HG02981 (cell line): ENCODE measurements at regions not wholly inside any gene's neighbourhood (a gene's known extent, or its start where the extent isn't known, plus 50 kb on each side); places are given as distances from the start of the nearest gene placed in this dataset.

ENCODE experiments used
- ATAC-seq: cut with Tn5 transposase; IDR thresholded peaks from one replicate; pipeline ENCODE4 v1.9.1; 2021; ENCODE audit warnings: mild to moderate bottlenecking, moderate library complexity; ENCODE audit not compliant: unreplicated experiment

GRCh38 chr22:27213294-27213693 lies 555.9 kb downstream of the MIAT start:
- no peak for ATAC-seq

- ATAC-seq: no peak
Observed at GRCh38 chr22:27213766-27214581, 556.6 kb downstream of the MIAT start.

DNA sequence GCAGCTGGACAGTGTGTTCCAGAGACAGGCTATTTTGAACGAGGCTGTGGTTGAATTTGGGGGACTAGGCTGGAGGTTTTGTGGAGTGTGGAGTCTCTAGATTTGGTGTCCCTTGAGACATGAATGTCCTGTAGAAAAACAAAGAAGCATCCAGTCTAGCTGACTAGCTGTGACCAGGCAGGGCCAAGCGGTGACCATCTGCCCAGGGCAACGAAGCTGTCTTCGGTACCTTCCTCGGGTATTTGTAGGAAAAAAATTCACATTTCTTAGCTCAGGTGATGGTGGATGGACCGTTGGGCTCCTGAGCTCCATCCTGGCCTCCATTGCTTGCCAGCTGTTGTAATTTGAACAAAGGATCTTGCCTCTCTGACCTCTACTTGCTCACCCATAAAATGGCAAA lies 557.3 kb downstream of the MIAT start:
- no peak for ATAC-seq

DNA sequence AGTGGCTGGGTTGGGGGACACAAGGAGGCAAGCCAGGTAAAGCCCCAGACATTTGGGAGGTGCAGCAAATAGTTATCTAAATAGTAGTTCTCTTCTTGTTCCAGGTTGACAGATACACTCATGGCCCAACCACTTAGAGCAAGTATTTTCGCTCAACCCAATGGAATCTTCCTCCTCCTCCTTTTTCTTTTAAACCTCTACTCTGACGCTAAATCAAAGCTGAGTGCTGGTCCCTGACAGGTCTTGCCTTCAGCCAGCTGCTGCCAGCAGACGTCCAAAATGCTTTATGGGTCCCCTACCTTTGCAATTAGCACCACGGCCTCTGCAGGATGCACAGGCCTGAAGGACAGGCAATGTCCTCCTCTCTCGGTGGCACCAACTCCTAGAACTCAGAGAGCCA lies 558.5 kb downstream of the MIAT start:
- ATAC-seq: no peak

DNA sequence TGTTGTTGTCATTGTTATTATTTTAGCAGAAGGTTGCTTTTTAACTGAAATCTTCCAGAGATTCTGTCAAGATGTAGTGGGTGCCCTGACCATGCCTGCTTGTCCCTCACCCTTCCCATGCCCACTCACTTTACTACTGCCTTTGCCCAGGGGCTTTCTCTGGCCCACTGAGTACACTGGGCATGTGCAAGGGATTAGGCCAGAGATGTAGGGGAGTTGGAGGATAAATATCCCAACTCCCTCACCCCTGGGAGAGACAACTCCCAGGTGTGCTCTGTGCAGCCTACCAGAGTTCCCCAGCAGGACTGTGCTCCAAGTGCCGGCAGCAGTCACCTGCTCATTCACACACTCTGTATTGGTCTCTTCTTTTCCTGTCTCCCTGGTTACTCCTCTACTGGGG lies 559.1 kb downstream of the MIAT start:
- ATAC-seq: no peak

GRCh38 chr22:27217154-27217553 lies 559.8 kb downstream of the MIAT start:
- no peak for ATAC-seq

GRCh38 chr22:27218012-27218920 lies 560.9 kb downstream of the MIAT start:
- no peak for ATAC-seq

DNA sequence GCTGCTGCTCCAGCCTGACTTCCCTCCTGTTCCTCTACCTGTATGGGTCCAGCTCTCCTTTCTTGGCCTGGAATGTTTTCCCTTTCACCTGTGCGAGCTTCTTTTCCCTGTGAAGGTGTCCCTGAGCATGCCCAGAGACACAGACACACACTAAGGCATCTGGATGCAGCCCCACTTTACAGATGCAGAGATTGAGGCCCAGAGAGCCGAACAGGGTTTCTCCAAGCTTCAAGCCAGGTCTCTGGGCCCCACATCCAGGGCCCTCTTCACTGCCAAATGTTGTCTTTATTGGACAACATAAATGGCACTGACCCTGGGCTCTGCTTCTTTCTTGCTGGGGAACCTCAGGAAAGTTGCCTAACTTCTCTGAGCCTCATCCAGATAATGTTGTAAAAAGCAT lies 561.6 kb downstream of the MIAT start:
- ATAC-seq: no peak

- ATAC-seq: no peak
Observed at GRCh38 chr22:27220339-27220738, 563.0 kb downstream of the MIAT start.

DNA sequence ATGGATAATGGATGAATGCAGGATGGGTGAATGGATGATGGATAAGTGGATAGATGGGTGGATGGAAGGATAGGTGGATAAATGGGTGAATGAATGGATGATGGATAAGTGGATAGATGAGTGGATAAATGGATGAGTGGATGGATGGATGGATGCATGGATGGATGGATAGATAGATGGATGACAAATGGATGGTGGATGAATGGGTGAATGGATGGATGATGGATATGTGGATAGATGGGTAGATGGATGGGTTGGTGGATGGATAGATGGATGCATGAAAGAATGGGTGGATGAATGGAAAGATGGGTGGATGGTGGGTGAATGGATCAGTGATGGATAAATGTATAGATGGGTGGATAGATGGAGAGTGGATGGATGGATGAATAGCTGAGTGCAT lies 564.8 kb downstream of the MIAT start:
- ATAC-seq: no peak

DNA sequence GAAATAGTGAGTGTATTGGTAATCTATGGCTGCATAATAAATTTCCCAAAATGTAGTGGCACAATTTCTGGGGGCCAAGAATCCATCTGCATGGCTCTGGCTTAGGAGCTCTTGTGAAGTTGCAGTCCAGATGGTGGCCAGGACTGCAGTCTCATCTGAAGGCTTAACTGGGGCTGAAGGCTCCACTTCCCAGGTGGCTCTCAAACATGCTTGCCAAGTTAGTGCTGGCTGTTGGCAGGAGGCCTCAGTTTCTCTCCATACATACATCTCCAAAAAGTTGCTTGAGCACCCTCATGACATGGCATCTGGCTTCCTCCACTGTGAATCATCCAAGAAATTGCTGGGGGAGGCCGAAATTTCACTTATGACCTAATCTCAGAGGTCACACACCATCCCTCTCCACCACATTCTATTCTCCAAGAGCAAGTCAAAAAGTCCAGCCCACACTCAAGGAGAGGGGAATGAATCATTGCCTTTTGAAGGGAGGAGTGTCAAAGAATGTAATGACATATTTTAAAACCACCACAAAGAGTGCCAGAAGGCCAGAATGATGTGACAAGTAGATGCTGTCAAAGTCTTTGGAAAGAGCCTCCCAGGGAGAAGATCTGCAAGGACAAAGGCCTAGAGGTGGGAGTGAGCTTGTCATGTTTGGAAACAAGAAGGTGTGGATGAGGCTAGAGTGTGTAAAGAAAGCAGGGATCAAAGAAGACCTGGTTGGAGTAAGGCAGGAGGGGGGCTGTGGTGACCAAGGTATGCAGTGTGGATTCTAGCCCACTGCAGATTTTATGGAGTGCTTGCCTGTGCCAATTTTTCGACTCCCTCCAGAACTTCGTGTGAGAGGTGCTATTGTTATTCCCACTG lies 566.2 kb downstream of the MIAT start:
- ATAC-seq: no peak

- no peak for ATAC-seq
Observed at GRCh38 chr22:27224485-27225374, 567.3 kb downstream of the MIAT start.

GRCh38 chr22:27226666-27227065 lies 569.3 kb downstream of the MIAT start:
- ATAC-seq: no peak

GRCh38 chr22:27228771-27229170 lies 571.4 kb downstream of the MIAT start:
- ATAC-seq: no peak

- no peak for ATAC-seq
Observed at GRCh38 chr22:27230189-27230588, 571.4 kb downstream of the MN1 start.

DNA sequence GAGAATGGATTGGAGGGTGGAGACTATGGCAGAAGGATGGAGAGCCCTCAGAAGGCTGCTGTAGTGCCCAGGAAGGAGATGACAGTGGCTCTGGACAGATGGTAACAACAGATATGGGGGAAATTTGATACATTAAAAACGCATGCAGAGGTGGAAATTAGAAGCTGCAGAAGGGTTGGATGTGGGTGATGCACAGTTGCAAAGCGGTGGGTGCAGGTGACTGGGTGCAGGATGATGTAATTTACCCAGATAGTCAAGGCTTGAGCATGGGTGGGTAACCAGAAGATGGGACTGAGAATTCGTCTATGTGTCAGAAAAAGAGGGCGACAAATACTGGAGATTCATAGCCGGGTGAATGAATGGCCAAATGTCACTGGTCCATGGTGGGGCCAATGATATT lies 570.3 kb downstream of the MN1 start:
- ATAC-seq: no peak

DNA sequence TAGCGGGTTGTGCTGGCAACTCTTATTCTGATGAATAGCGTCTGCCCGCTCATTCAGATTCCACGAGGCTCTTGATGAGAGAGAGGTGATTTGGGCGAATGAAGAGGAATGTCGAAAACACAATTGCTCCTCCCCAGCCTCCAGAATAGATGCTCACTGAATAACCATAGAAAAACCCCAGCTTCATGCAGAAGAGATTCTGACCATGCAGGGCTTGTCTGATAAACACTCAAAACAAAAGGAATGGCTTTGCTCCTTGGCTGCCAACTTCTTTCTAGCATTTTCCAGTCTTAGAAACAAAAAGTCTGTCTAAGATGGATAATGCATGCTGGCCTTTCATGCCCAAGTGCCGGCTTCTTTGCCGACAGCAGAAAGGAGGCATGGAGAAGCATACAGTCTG lies 569.5 kb downstream of the MN1 start:
- no peak for ATAC-seq

GRCh38 chr22:27237080-27237741 lies 564.3 kb downstream of the MN1 start:
- no peak for ATAC-seq

GRCh38 chr22:27238935-27239510 lies 562.5 kb downstream of the MN1 start:
- no peak for ATAC-seq
